Liver (tissue), 8 donors: ENCODE measurements at regions not wholly inside any gene's neighbourhood (a gene's known extent, or its start where the extent isn't known, plus 50 kb on each side); places are given as distances from the start of the nearest gene placed in this dataset.

Source experiments
- DNase-seq: peaks from one replicate; pipeline ENCODE4 v3.0.0-alpha.2; 2017; ENCODE audit warnings: low spot score
- H3K27ac ChIP-seq, 2 donors: one replicate each; pipeline ENCODE4 v1.7.0; 2013; ENCODE audit warnings: inconsistent platforms in 2 of 2, low read length in 2 of 2, control low read depth in 1 of 2, low read depth in 1 of 2, mild to moderate bottlenecking in 1 of 2
- H3K27me3 ChIP-seq, 4 donors: one replicate each; pipeline versions ENCODE4 v1.6.1 to v1.7.0; 2013; ENCODE audit warnings: low read length in 3 of 4, inconsistent platforms in 1 of 4, mild to moderate bottlenecking in 1 of 4, moderate library complexity in 1 of 4; ENCODE audit not compliant: control insufficient read depth in 4 of 4, insufficient read depth in 4 of 4
- H3K36me3 ChIP-seq, 4 donors: one replicate each; pipeline versions ENCODE4 v1.6.1 to v1.7.0; 2013; ENCODE audit warnings: low read length in 3 of 4, mild to moderate bottlenecking in 3 of 4, low read depth in 1 of 4, moderate library complexity in 1 of 4; ENCODE audit not compliant: control insufficient read depth in 4 of 4, insufficient read depth in 3 of 4
- H3K4me1 ChIP-seq, 4 donors: one replicate each; pipeline versions ENCODE4 v1.6.1 to v1.7.0; 2013; ENCODE audit warnings: low read length in 3 of 4, mild to moderate bottlenecking in 3 of 4, moderate library complexity in 1 of 4; ENCODE audit not compliant: control insufficient read depth in 4 of 4, insufficient read depth in 4 of 4
- H3K4me3 ChIP-seq, 3 donors: one replicate each; pipeline versions ENCODE4 v1.6.1 to v1.7.0; 2013; ENCODE audit warnings: low read length in 3 of 3, control low read depth in 1 of 3, low read depth in 1 of 3, mild to moderate bottlenecking in 1 of 3
- H3K9ac ChIP-seq, 2 donors: one replicate each; pipeline ENCODE4 v1.7.0; 2013; ENCODE audit warnings: low read length in 2 of 2, mild to moderate bottlenecking in 2 of 2, moderate library complexity in 2 of 2, control low read depth in 1 of 2, low read depth in 1 of 2
- H3K9me3 ChIP-seq, 4 donors: one replicate each; pipeline versions ENCODE4 v1.6.1 to v1.7.0; 2013; ENCODE audit warnings: low read length in 3 of 4; ENCODE audit not compliant: control insufficient read depth in 4 of 4
- EGR1 ChIP-seq, 2 donors: IDR thresholded peaks; 2 replicates each; pipeline ENCODE4 v1.6.1; 2016 to 2018; ENCODE audit warnings: antibody characterized with exemption in 2 of 2, low read depth in 2 of 2
- FOXA1 ChIP-seq: IDR thresholded peaks from 2 replicates; pipeline ENCODE4 v1.6.1; 2016; ENCODE audit warnings: antibody characterized with exemption
- FOXA2 ChIP-seq: IDR thresholded peaks from 2 replicates; pipeline ENCODE4 v1.6.1; 2016; ENCODE audit warnings: antibody characterized with exemption
- GABPA ChIP-seq, 2 donors: IDR thresholded peaks in 1 of 2; conservative IDR thresholded peaks in 1 of 2; 2 replicates each; pipeline ENCODE4 v1.6.1; 2016; ENCODE audit warnings: antibody characterized with exemption in 2 of 2, mild to moderate bottlenecking in 1 of 2, moderate library complexity in 1 of 2
- HNF4A ChIP-seq, 2 donors: conservative IDR thresholded peaks; 2 replicates each; pipeline ENCODE4 v1.6.1; 2016; ENCODE audit warnings: antibody characterized with exemption in 2 of 2, mild to moderate bottlenecking in 2 of 2
- NR2F2 ChIP-seq: IDR thresholded peaks from 2 replicates; pipeline ENCODE4 v1.6.1; 2016; ENCODE audit warnings: antibody characterized with exemption
- RAD21 ChIP-seq, 2 donors: IDR thresholded peaks; 2 replicates each; pipeline ENCODE4 v1.6.1; 2016; ENCODE audit warnings: antibody characterized with exemption in 2 of 2, mild to moderate bottlenecking in 2 of 2
- RXRA ChIP-seq, 2 donors: IDR thresholded peaks; 2 replicates each; pipeline ENCODE4 v1.6.1; 2017 to 2018; ENCODE audit warnings: antibody characterized with exemption in 2 of 2, mild to moderate bottlenecking in 1 of 2
- SP1 ChIP-seq: IDR thresholded peaks from 2 replicates; pipeline ENCODE4 v1.6.1; 2018; ENCODE audit warnings: antibody characterized with exemption, mild to moderate bottlenecking
- TAF1 ChIP-seq: conservative IDR thresholded peaks from 2 replicates; pipeline ENCODE4 v1.6.1; 2016; ENCODE audit warnings: antibody characterized with exemption, mild to moderate bottlenecking
- YY1 ChIP-seq: IDR thresholded peaks from 2 replicates; pipeline ENCODE4 v1.6.1; 2016; ENCODE audit warnings: antibody characterized with exemption, mild to moderate bottlenecking
- ZBTB33 ChIP-seq: IDR thresholded peaks from 2 replicates; pipeline ENCODE4 v1.6.1; 2016; ENCODE audit warnings: antibody characterized with exemption
- WGBS: extraction: QIAGEN DNeasy Blood & Tissue Kit; methylation state at CpG from one replicate; pipeline ENCODE4 v1.1.7; 2013; 5-methylcytosine and 5-hydroxymethylcytosine counted together
- TF ChIP-seq, protein P1 (sequence below): fragments of 150-350 bp; IDR thresholded peaks from 2 replicates; pipeline ENCODE4 v1.5.1; 2017; ENCODE audit warnings: improper control_type of control experiment, low read depth, low read length; ENCODE audit not compliant: missing input control
- TF ChIP-seq, protein P2 (sequence below): IDR thresholded peaks from 2 replicates; pipeline ENCODE4 v1.6.1; 2016; ENCODE audit warnings: antibody characterized with exemption, mild to moderate bottlenecking
- donor health status: healthy.
- donor health status: healthy.
- donor health status: healthy.
- donor health status: healthy.
- donor health status: healthy.

DNA sequence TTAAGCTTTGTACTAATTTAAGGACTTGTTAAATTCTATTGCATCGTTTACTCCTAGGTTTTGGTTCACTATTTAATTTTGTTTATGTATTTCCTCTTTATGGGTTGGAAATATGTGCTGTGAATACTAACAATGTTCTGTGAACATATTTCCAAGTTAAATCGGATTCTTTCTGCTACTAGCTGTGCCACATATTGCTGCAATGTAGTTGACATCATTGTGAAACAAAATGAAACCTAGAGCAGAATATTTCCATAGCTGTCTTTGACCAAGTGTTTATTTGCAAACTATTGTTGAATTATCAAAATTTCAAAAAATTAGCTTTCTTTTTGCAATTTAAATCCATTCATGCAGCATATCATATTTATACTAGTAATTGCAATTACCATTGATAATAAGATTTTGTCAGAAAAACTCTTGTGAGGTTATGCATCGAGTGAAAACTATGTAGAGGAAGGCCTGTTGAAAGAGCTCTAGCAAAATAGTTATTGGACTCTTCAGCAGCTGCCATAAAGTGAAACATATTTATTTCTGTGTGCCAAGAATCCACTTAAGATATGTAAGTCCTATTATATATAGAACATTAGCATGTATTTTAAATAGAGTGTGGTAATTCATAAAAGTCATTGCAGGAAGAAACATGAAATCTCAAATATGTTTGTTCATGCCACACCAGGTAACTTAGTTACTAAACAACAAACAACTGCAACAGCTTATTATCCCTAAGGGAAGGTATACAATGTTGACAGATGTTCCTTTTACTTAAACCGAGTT lies 575.1 kb downstream of the SLITRK6 start:
- Histone ChIP-seq H3K4me1 (no peaks in the 10 kb centered on the region), H3K27ac (no peak overlapping the region), H3K36me3 (no peaks in the 10 kb centered on the region), H3K4me3 (no peak overlapping the region), H3K9ac (no peak overlapping the region), H3K9me3 (no peaks in the 10 kb centered on the region), H3K27me3 (no peaks in the 10 kb centered on the region)
- no peak for DNase-seq
- 76% methylated on average over 4 of the region's 4 CpGs for WGBS
- TF ChIP-seq FOXA2, result no peak

DNA sequence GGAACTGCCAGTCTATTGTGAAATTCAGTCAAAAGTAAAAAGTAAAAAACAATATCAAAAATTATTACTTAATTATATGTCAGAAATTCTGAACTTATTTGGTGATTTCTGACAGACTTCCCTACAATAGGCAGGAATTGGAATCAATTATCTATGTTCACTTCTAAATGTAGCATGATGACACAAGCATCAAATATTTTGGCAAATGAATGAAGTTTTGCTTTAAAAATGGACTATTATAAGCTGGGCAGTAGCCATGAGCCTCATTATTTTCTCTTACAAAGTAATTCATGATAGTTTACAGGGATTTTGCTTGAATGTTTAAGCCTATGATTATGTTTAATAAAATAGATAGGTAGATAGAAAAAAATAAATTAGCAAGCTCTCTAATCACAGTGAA lies 582.6 kb downstream of the SLITRK6 start:
- H3K4me3 ChIP-seq, result no peak overlapping the region
- H3K36me3 ChIP-seq, result no peaks in the 10 kb centered on the region

More for the DNA sequence above, 582.6 kb downstream of the SLITRK6 start:
- H3K27me3 ChIP-seq, result no peaks in the 10 kb centered on the region
- H3K9me3 ChIP-seq, result no peaks in the 10 kb centered on the region
- DNase-seq, result no peak
- H3K9ac ChIP-seq, result no peak overlapping the region
- TF ChIP-seq GABPA (IDR thresholded peaks at IDR 0.05 in 1 of 2, conservative IDR thresholded peaks at IDR 0.05 in 1 of 2) (no peak), SP1 (no peak), TAF1 (no peak), EGR1 (IDR thresholded peaks at IDR 0.05; ENCODE audit: low read depth in 2 of 2) (no peak), RAD21 (IDR thresholded peaks at IDR 0.05) (no peak), RXRA (IDR thresholded peaks at IDR 0.05) (no peak), ZBTB33 (no peak), HNF4A (conservative IDR thresholded peaks at IDR 0.05) (no peak), FOXA1 (no peak), NR2F2 (no peak), FOXA2 (no peak), YY1 (no peak)
- TF ChIP-seq, protein P1, sequence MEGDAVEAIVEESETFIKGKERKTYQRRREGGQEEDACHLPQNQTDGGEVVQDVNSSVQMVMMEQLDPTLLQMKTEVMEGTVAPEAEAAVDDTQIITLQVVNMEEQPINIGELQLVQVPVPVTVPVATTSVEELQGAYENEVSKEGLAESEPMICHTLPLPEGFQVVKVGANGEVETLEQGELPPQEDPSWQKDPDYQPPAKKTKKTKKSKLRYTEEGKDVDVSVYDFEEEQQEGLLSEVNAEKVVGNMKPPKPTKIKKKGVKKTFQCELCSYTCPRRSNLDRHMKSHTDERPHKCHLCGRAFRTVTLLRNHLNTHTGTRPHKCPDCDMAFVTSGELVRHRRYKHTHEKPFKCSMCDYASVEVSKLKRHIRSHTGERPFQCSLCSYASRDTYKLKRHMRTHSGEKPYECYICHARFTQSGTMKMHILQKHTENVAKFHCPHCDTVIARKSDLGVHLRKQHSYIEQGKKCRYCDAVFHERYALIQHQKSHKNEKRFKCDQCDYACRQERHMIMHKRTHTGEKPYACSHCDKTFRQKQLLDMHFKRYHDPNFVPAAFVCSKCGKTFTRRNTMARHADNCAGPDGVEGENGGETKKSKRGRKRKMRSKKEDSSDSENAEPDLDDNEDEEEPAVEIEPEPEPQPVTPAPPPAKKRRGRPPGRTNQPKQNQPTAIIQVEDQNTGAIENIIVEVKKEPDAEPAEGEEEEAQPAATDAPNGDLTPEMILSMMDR, result no peak
- TF ChIP-seq, protein P2, sequence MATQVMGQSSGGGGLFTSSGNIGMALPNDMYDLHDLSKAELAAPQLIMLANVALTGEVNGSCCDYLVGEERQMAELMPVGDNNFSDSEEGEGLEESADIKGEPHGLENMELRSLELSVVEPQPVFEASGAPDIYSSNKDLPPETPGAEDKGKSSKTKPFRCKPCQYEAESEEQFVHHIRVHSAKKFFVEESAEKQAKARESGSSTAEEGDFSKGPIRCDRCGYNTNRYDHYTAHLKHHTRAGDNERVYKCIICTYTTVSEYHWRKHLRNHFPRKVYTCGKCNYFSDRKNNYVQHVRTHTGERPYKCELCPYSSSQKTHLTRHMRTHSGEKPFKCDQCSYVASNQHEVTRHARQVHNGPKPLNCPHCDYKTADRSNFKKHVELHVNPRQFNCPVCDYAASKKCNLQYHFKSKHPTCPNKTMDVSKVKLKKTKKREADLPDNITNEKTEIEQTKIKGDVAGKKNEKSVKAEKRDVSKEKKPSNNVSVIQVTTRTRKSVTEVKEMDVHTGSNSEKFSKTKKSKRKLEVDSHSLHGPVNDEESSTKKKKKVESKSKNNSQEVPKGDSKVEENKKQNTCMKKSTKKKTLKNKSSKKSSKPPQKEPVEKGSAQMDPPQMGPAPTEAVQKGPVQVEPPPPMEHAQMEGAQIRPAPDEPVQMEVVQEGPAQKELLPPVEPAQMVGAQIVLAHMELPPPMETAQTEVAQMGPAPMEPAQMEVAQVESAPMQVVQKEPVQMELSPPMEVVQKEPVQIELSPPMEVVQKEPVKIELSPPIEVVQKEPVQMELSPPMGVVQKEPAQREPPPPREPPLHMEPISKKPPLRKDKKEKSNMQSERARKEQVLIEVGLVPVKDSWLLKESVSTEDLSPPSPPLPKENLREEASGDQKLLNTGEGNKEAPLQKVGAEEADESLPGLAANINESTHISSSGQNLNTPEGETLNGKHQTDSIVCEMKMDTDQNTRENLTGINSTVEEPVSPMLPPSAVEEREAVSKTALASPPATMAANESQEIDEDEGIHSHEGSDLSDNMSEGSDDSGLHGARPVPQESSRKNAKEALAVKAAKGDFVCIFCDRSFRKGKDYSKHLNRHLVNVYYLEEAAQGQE, result no peak
- no peak overlapping the region for H3K27ac ChIP-seq
- no peaks in the 10 kb centered on the region for H3K4me1 ChIP-seq
